GM12878 (cell line): ENCODE measurements at regions not wholly inside any gene's neighbourhood (a gene's known extent, or its start where the extent isn't known, plus 50 kb on each side); places are given as distances from the start of the nearest gene placed in this dataset.

Experiments used
- ATAC-seq: fragments of 200-7000 bp; cut with Tn5 transposase; 3 replicates; pipeline ENCODE4 v1.9.1; 2020; ENCODE audit warnings: mild to moderate bottlenecking, moderate library complexity
- BruUV-seq: library from RNA; stranded (reverse); fragments of 400-500 nt; replicated peaks from 2 replicates; lab custom pipeline; 2021; lab: Mats Ljungman, UMichigan
- CTCF ChIA-PET: fragments of 300-600 bp; sonication (Branson Sonifier 250); formaldehyde crosslinking; extraction: SDS; loops from one replicate; lab custom pipeline; 2021; ENCODE audit warnings: inconsistent platforms; lab: Yijun Ruan, JAX
- POLR2A ChIA-PET: fragments of 350-600 bp; formaldehyde crosslinking; extraction: SDS; loops from one replicate; lab custom pipeline; 2021; ENCODE audit warnings: inconsistent platforms; lab: Charles Lee
- RAD21 ChIA-PET: fragments of 300-600 bp; sonication (Branson Sonifier 250); formaldehyde crosslinking; loops from one replicate; lab custom pipeline; 2023; ENCODE audit warnings: antibody characterized with exemption; ENCODE audit not compliant: unreplicated experiment; lab: Charles Lee
- SMC1A ChIA-PET: fragments of 300-600 bp; sonication (Branson Sonifier 250); formaldehyde crosslinking; loops from one replicate; lab custom pipeline; 2023; ENCODE audit not compliant: unreplicated experiment, uncharacterized antibody; lab: Charles Lee
- DNase-seq: peaks from one replicate; pipeline ENCODE4 v3.0.0-alpha.2; 2011; ENCODE audit warnings: low read depth, low spot score
- FAIRE-seq: peaks from 3 replicates; lab custom pipeline; 2011; peaks lifted over from hg19 to GRCh38; lab: Jason Lieb, UNC
- H2AFZ ChIP-seq: 2 replicates; pipeline ENCODE4 v1.6.0; 2011; ENCODE audit warnings: low read depth, low read length, control low read depth; ENCODE audit not compliant: control insufficient read depth
- H3K27ac ChIP-seq: 2 replicates; pipeline ENCODE4 v1.5.1; 2011; ENCODE audit warnings: control low read depth; ENCODE audit not compliant: control insufficient read depth, insufficient read depth
- H3K27me3 ChIP-seq, 2 experiments: replicated peaks in 1 of 2; 2 replicates each; pipeline versions ENCODE4 v1.6.0 to v1.6.1; 2011; ENCODE audit warnings: low read length in 1 of 2; ENCODE audit not compliant: control insufficient read depth in 2 of 2, insufficient read depth in 2 of 2
- H3K36me3 ChIP-seq, 2 experiments: 2 replicates each; pipeline ENCODE4 v1.5.1; 2011; ENCODE audit warnings: low read length in 1 of 2; ENCODE audit not compliant: control insufficient read depth in 2 of 2, insufficient read depth in 2 of 2
- H3K4me1 ChIP-seq: 2 replicates; pipeline ENCODE4 v1.6.1; 2011; ENCODE audit warnings: mild to moderate bottlenecking, low read length, moderate library complexity, mixed read lengths; ENCODE audit not compliant: control insufficient read depth, insufficient read depth
- H3K4me2 ChIP-seq: 2 replicates; pipeline ENCODE4 v1.6.0; 2011; ENCODE audit warnings: control low read depth; ENCODE audit not compliant: control insufficient read depth, insufficient read depth
- H3K4me3 ChIP-seq: fragments of 200-600 bp; sonication (generic); 2 replicates; pipeline ENCODE4 v1.5.1; 2016
- H3K79me2 ChIP-seq: 2 replicates; pipeline ENCODE4 v1.6.0; 2011; ENCODE audit warnings: low read length; ENCODE audit not compliant: control insufficient read depth, insufficient read depth
- H3K9ac ChIP-seq: 2 replicates; pipeline ENCODE4 v1.8.0; 2011; ENCODE audit warnings: low read length, control low read depth, mixed read lengths; ENCODE audit not compliant: control insufficient read depth, insufficient read depth
- H3K9me3 ChIP-seq: replicated peaks from 3 replicates; pipeline ENCODE4 v1.5.1; 2011; ENCODE audit warnings: mild to moderate bottlenecking, low read length; ENCODE audit not compliant: control insufficient read depth, insufficient read depth
- H4K20me1 ChIP-seq: 2 replicates; pipeline ENCODE4 v1.6.0; 2011; ENCODE audit not compliant: control insufficient read depth, insufficient read depth
- ATF2 ChIP-seq: IDR thresholded peaks from 2 replicates; pipeline ENCODE4 v1.6.1; 2012; ENCODE audit warnings: low read length, inconsistent platforms
- E2F4 ChIP-seq: IDR thresholded peaks from 2 replicates; pipeline ENCODE4 v1.6.1; 2012; ENCODE audit warnings: low read depth, low read length, improper control_type of control experiment
- HSF1 ChIP-seq: fragments of 150-350 bp; IDR thresholded peaks from 2 replicates; pipeline ENCODE4 v1.6.1; 2014; ENCODE audit warnings: mild to moderate bottlenecking, low read depth, low read length
- MTA2 ChIP-seq: fragments of 450-650 bp; IDR thresholded peaks from 2 replicates; pipeline ENCODE4 v1.6.1; 2016; ENCODE audit warnings: low read depth, mild to moderate bottlenecking, moderate library complexity
- MYB ChIP-seq: fragments of 150-350 bp; IDR thresholded peaks from 2 replicates; pipeline ENCODE4 v1.6.1; 2014; ENCODE audit warnings: mild to moderate bottlenecking, low read depth, low read length, borderline replicate concordance
- PKNOX1 ChIP-seq: fragments of 450-650 bp; IDR thresholded peaks from 2 replicates; pipeline ENCODE4 v1.6.1; 2016; ENCODE audit warnings: mild to moderate bottlenecking
- RBBP5 ChIP-seq: fragments of 200-600 bp; sonication (generic); conservative IDR thresholded peaks from 2 replicates; pipeline ENCODE4 v1.6.1; 2016
- RCOR1 ChIP-seq: conservative IDR thresholded peaks from 2 replicates; pipeline ENCODE4 v1.6.1; 2012; ENCODE audit warnings: low read depth, low read length, improper control_type of control experiment
- SP1 ChIP-seq: IDR thresholded peaks from one replicate; pipeline ENCODE4 v1.6.1; 2011; ENCODE audit warnings: low read depth, low read length
- YY1 ChIP-seq: IDR thresholded peaks from 2 replicates; pipeline ENCODE4 v1.6.1; 2011; ENCODE audit warnings: low read depth, mild to moderate bottlenecking, low read length
- ZBTB4 ChIP-seq: fragments of 450-650 bp; formaldehyde crosslinking; IDR thresholded peaks from 2 replicates; pipeline ENCODE4 v1.4.0; 2022; ENCODE audit warnings: mild to moderate bottlenecking, moderate library complexity
- ZNF207 ChIP-seq: fragments of 450-650 bp; IDR thresholded peaks from 2 replicates; pipeline ENCODE4 v1.6.1; 2014; ENCODE audit warnings: antibody characterized with exemption, mild to moderate bottlenecking, borderline replicate concordance
- ZNF217 ChIP-seq: fragments of 450-650 bp; IDR thresholded peaks from 2 replicates; pipeline ENCODE4 v1.6.1; 2017; ENCODE audit warnings: antibody characterized with exemption, mild to moderate bottlenecking
- ZNF622 ChIP-seq: fragments of 450-650 bp; IDR thresholded peaks from 2 replicates; pipeline ENCODE4 v1.6.1; 2017; ENCODE audit warnings: mild to moderate bottlenecking, inconsistent platforms
- WGBS: methylation state at CpG from one replicate; pipeline ENCODE4 v1.1.6; 2016; ENCODE audit warnings: low lambda C conversion rate; ENCODE audit not compliant: insufficient replicate concordance, insufficient coverage; ENCODE audit errors: missing lambda C conversion rate; 5-methylcytosine and 5-hydroxymethylcytosine counted together
- in situ Hi-C: fragments of 300-500 bp; cut with MboI; formaldehyde crosslinking; loops from 9 replicates; pipeline ENCODE4 v1.14.3; 2018; ENCODE audit warnings: mixed read lengths
- intact Hi-C: fragments of 100-400 bp; cut with micrococcal nuclease; formaldehyde crosslinking; loops from one replicate; pipeline ENCODE4 v1.14.2; 2022; ENCODE audit not compliant: unreplicated experiment

GRCh38 chr1:200275816-200276453 lies 133.9 kb downstream of the ZNF281 start (continued):
- no peak for TF ChIP-seq PKNOX1
- no peak for TF ChIP-seq ATF2
- TF ChIP-seq MTA2: no peak
- no peak for TF ChIP-seq RCOR1
- TF ChIP-seq RBBP5: no peak

- Histone ChIP-seq H4K20me1 (no peaks in the 10 kb centered on the region), H2AFZ (no peak overlapping the region), H3K9ac (no peak overlapping the region), H3K4me1 (no peaks in the 10 kb centered on the region), H3K4me2 (no peak overlapping the region), H3K9me3 (no peaks in the 10 kb centered on the region), H3K4me3 (no peak overlapping the region), H3K27ac (no peak overlapping the region), H3K79me2 (no peaks in the 10 kb centered on the region), H3K27me3 (no peaks in the 10 kb centered on the region; a peak in 1 of 4 replicates), H3K36me3 (no peaks in the 10 kb centered on the region)
- no peak for FAIRE-seq
- no peak for ATAC-seq
- intact Hi-C loops (loop anchor here (5.0 kb wide), 1 partner anchor 138 kb away; no protein-coding TSS in a partner anchor), in situ Hi-C loops (loop anchor here (25.0 kb wide), 1 partner anchor 588 kb away; no protein-coding TSS in a partner anchor)
- ChIA-PET RAD21 (interaction anchor here (1.0 to 3.7 kb wide), 7 partner anchors 75 to 591 kb away, joined by 3 to 42 read pairs (median 5); no protein-coding TSS in a partner anchor), POLR2A (no interaction called here), SMC1A (interaction anchor here (0.6 to 4.5 kb wide), 22 partner anchors 8 to 590 kb away, joined by 3 to 49 read pairs (median 4); no protein-coding TSS in a partner anchor), CTCF (interaction anchor here (0.7 to 7.7 kb wide), 18 partner anchors 10 to 593 kb away, joined by 3 to 119 read pairs (median 6); no protein-coding TSS in a partner anchor)
- no TSS peak for BruUV-seq
- DNase-seq: no peak
- WGBS: 79% methylated on average over 4 of the region's 4 CpGs
- TF ChIP-seq ZNF217: no peak
- TF ChIP-seq YY1: no peak
- TF ChIP-seq ZBTB4 (CRISPR knock-in tag): no peak
- TF ChIP-seq ZNF622: no peak
- TF ChIP-seq SP1: no peak
- TF ChIP-seq ZNF207: no peak
- TF ChIP-seq E2F4: no peak
- TF ChIP-seq HSF1: no peak
- TF ChIP-seq MYB: no peak
Measured at GRCh38 chr1:200275415-200275814, 134.4 kb downstream of the ZNF281 start.
